C4-2B (cell line): ENCODE measurements at regions not wholly inside any gene's neighbourhood (a gene's known extent, or its start where the extent isn't known, plus 50 kb on each side); places are given as distances from the start of the nearest gene placed in this dataset.

Experiments
- CTCF ChIP-seq: fragments of 450-650 bp; conservative IDR thresholded peaks from 2 replicates; pipeline ENCODE4 v1.5.1; 2017; ENCODE audit warnings: mild to moderate bottlenecking
- ZFX ChIP-seq: fragments of 450-650 bp; IDR thresholded peaks from 2 replicates; pipeline ENCODE4 v1.6.1; 2017

- no peak for TF ChIP-seq CTCF
- no peak for TF ChIP-seq ZFX
Observed at GRCh38 chr6:106892186-106892585, 82.3 kb downstream of the CD24 start.
